ENCODE measurements at regions not wholly inside any gene's neighbourhood (a gene's known extent, or its start where the extent isn't known, plus 50 kb on each side); places are given as distances from the start of the nearest gene placed in this dataset.

DNA sequence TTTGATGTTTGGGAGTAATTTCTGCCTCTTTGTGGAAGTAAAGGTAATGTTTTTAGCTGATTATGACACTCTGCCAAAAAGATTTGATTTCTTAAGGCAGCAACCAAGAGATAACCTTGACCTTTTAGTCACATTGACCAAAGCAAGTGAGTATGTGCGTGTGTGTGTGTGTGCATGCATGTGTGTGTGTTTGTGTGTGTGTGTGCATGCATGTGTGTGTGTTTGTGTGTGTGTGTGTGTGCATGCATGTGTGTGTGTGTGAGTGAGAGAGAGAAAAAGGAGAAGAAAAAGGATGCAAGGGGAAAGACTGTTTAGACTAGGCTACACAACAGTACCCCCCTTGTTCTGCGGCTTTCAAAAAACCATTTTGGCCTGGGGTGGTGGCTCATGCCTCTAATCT lies 88.1 kb upstream of the NPVF start:
- no peak for DNase-seq

- DNase-seq = no peak
Observed at GRCh38 chr7:25318047-25318446, 89.8 kb upstream of the NPVF start.

DNA sequence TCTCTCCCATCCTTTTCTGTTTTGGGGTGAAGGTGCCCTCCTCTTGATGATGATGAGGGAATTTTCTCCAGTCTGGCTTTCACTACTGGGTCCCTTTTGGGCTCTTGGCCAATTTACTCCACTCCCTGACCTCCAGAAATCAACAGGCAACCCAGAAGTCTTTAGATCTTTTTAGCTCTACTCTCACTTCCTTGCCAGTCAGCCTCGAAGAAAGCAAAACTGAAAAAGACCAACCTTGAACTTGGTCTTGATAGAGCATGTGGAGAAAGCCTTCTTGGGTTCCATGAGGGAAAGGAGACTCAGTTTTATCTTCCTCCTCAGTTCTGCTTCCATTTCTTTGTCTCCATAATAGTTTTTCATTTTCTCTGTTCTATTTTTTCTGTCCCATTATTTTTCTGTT lies 91.4 kb upstream of the NPVF start:
- no peak for DNase-seq

DNA sequence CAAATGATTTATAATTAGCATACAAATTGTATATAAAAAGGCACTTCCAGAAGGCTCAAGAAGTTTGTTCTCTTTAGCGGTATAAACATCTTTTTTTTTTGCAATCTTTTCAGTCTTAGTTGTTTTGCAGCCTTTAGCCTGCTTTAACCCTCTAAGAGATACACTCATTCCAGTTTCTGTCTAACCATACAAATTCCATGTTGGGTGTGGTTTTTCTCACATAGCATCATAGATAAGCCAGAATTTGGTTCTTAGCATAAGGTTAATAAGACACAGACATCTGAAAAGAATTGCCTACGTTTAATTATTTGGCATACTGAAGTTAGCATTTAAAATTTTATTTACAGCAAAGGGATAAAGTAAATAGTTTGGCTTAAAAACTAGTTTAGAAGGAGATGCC lies 92.5 kb upstream of the NPVF start:
- no peak for DNase-seq

DNA sequence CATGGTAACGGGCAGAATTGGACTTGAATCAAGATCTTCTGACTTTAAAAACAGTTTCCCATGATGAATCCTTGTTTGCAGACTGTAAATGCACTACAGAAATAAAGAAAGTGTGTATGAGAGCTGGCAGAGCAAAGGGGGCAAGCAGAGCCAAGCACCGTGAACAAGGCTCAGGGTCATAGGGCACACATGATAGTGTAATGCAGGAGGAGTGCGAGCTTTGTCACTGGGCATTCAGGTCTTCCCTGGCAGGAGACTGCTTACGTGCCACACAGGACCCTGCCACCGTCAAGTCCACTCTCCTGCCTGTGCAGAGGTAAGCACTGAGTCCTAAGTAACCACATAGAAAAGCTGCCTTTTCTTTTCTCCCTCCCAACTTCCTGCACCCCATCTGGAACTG lies 93.1 kb upstream of the NPVF start:
- no peak for DNase-seq

DNA sequence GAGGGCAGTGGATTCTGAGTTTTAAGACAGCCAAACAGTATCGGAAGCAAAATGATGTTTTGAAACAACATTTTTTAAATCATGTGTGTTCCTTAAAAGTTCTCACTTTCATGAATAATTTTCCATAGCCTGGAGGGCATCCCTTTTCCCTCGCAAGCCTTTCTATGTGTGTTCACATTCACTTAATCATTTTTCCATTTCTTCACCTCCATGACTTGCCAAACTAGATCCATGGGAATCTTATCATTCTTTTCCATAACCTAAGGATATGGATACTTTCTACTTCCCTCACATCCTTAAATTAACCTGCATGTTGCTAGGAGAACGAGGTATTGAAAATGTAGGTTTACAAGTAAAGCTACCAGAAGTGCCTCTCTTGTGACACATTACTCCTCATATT lies 94.2 kb upstream of the NPVF start:
- no peak for DNase-seq

DNA sequence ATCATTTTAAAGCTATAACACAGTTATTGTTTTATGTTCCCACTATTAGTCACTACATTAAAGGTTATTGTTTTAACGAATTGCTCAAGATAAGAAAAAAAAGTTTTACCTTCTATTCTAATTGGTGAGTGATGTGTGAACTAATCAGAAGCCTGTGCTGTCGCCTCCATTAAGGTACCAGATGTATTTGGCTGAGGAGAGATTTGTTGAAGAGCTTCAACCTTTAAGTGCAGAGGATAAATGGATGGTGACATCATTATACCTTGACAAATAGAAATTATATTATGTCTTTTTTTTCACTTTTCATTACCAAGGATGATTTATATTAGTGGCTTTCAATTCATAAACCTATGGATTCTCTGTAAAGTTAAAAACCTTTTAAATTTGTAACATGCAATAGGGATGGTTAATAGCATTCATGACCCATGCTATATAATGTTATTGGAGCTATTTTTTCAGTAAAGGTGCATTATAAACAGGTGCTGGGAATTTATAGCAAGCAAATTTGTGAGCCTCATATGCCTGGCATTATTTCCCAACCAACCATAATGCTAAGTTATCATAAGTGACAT lies 97.0 kb upstream of the NPVF start:
- DNase-seq = no peak

DNA sequence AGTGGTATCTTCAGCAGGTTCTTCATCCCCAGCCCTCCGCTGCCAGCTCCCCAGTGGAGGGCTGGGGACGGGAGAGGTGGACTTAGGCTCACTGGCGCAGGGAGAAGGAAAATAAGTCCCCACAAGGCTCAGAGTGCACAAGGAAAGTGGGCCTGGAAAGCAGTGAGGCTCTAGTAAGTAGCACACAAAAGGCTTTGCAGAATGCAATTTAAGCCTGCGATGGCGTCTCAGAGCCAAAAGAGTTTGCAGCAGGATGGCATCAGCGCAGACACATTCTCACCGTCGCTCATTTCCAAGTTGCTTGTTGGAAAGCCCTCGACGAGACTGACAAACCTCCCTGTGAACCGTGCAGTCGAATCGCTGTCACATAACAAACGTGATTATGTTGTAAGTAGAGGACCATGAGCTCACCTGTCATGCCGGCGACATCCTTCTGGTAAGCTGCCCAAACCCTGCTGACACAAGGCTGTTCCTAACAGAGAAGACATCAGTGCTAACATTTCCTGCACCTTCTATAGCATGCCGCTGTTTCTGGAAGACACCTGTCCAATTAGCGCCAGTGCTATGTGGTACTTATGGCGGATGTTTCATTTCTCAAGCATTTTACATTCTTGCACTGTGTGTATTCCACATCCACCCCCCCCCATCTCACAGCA lies 98.3 kb upstream of the NPVF start:
- DNase-seq = no peak

GRCh38 chr7:25329815-25330214 lies 101.5 kb upstream of the NPVF start:
- no peak for DNase-seq

DNA sequence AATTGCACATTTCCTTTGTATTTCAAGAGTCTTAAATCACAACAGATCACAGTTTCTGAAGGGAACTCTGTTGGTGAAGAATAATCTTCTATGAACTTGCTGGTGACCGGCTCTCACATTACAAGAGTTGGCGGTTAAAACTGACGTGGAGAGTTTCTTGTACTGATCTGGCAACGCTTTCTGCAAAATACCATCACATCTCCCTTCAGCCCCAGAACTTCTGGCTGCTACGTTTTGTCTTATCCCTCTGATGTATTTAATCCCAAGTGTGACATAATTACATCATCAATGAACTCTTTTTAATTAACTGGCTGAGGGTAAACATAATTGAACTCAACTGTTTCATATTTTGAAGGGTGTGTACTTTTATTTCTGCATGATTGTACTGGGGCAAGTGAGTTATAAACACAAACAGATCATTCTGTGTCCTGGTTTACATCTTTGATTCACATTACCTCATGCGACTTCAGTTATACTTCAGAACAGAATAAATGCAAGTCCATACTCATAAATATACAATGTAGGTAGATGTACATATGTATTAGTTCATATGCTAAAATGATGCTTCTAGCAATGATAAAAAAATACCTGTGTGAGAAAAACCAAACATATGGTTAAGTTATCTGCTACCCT lies 105.1 kb upstream of the NPVF start:
- no peak for DNase-seq

DNA sequence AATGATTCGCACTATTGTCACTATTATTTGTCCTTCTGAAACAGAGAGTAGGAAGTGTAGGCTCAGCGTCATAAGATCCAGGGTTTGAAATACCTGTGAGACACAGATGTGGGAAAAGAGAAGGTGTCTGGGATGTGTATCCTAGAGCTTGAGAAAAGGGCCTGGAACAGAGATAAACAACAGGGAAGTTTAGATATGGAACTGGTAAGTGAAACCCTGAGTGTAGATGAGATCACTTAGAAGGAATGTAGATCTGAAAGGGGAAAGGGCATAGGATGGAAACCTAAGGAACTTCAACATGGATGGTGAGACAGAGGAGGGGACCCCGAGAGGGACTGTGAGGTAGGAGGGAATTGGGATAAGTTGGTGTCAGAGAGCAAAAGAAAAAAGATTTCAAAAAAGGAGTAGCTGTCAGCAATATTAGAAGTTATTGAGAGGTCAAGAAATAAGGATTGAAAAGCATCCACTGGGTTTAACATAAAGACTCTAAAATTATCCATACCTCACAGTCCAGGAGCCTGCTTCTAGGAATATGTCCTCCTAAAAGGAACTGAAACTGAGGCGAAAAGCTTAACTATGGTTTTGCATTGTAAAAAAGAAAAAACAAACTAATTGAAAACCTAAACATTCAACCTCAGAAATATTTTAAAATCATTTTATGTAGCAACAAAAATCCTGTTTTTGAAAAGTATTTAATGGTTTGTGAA lies 119.2 kb upstream of the NPVF start:
- no peak for DNase-seq

DNA sequence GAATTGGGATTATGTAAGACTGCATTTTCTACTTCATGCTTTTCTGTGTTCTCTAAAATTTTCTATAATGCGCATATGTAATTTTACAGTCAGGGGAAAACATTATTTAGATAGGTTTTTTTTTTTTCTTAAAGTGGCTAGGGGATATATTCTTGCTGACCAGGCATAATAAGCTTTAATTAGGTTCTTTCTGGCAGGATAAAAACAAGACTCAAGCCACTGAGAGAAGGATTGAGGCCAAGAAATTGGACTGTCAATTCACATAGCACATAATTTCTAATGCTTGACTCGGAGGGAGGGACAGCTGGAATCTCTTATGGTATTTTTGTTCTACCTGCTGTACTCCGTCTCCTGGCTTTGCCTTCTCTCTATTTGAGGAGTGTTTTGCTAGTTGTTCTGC lies 119.8 kb upstream of the NPVF start:
- no peak for DNase-seq

GRCh38 chr7:25349283-25350017 lies 121.2 kb upstream of the NPVF start:
- no peak for DNase-seq

- DNase-seq = no peak
Observed at GRCh38 chr7:25350041-25350440, 121.8 kb upstream of the NPVF start.

GRCh38 chr7:25351761-25352160 lies 123.5 kb upstream of the NPVF start:
- no peak for DNase-seq

DNA sequence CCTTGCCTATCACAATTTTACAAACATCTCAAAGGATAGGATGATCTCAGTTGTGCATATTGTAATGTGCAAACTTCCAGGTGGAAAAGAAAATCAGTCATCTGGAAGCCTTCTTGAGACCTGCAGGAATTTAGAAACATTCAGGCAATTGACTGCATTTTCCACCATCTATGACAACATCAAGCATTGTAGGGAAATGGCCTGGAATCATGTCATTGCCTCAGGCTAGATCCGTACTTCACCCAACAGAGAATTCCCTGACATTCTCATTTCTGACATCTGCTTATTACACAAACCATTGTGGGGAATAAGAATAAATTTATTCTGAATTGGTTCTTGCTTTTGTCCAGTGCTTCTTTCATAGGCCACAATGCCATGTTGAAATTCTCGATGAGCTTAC lies 124.9 kb upstream of the NPVF start:
- no peak for DNase-seq

DNA sequence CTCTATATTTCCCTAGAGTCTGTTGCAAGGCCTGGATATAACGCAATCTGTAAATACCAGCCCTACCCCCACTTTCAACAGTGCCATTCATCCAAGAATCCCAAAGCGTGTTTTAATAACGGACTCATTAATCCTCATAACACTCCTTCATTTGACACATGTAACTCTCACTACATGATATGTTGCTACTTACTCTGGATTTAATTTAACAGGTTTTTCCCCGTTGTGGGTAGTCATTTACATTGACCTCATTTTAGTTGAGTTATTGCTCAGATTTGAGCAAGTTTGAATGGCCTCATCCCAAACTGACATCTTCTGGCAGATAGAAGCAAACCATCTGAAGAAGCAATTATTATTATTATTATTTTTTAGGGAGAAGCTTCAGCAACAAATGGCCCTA lies 125.4 kb upstream of the NPVF start:
- no peak for DNase-seq

GRCh38 chr7:25356534-25357151 lies 128.4 kb upstream of the NPVF start:
- DNase-seq = no peak

DNA sequence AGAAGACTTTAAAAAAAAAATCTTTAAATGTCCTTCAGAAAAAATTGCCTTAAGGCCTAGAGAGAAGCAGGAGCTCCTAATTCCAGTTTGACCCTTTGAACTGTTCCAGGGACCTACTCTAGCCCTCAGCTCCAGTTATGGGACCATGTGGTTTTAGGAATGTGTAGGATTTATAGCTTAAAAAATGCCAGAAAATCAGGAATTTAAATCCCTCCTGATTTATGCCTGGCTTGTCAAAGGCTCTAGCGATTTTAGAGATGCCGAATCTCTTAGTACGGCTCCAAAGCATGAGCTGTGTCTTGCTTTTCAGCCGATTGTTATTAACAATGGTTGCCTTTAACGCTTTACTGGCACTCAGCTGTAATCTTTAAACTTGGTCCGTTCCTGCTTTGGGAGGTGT lies 130.6 kb upstream of the NPVF start:
- DNase-seq = no peak

DNA sequence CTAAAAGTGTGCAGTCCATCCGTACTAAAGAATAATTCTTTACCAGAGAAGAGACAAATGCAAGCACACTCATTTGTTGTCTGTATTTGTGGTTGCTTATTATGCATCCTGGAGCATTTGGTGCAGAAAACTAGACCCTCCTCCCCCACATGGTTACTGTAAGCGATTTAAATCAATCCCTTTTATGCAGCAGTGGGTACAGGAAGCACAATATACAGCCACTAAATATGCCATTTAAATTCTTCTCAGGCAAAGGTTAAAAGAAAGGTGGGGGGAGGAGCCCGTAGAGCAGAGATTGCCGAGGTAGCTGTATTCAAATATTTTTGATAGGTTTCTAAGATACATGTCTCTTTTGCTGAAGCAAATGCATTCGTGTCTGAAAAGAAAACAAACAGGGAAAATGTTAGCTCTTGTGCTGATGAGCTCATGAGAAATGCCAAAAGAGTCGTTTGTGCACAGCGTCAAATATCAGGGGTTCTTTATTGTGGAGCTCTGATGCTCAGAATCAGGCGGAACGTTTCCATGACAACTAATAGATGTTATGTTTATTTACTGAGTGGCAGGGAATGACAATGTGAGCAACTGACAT lies 131.3 kb upstream of the NPVF start:
- DNase-seq = no peak

DNA sequence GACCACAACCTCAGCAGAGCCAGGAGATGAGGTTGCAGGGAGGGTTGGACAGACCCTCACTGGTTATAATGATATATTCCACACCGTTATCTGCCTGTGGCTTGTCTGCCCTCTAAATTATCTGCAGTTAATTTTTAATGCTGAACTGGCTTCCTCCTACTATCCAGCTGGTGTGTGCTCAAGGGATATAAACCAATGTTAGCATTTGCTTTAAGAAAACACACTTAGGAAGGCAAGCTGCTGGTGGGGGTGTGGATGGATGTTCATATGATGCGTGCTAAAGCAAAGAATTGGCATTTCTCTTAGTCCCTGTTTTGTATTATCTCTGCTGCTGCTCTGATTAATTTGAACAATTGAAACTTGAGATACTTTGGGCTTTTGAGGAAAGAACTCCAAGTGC lies 132.2 kb upstream of the NPVF start:
- no peak for DNase-seq

DNA sequence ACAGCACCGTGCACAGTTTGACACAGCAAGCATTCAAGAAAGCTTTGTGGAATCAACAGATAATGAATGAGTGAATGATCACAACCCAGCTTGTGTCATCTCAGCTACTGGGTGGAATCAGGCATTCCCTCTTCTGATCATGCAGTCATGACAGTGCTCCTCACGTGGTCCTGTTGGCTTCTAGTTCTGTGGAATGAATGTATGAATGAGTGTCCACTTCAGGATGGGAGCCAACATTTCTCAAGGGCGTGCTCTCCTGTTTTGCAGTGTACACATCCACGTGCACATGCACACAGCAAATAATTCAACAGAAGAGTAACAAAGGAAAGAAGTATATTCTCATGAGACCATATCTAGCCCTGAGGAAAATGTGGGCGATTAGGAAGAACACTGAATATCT lies 133.1 kb upstream of the NPVF start:
- no peak for DNase-seq

- no peak for DNase-seq
Observed at GRCh38 chr7:25361863-25362262, 133.6 kb upstream of the NPVF start.

Data from CD4-positive, alpha-beta T cell treated with Interleukin-4 for 4 hours (primary cell).